ENCODE measurements at regions not wholly inside any gene's neighbourhood (a gene's known extent, or its start where the extent isn't known, plus 50 kb on each side); places are given as distances from the start of the nearest gene placed in this dataset.

- DNase-seq (no peak), ATAC-seq (ENCODE audit: poor library complexity) (no peak)
- no peaks in the 10 kb centered on the region for H3K4me1 Mint-ChIP-seq (ENCODE audit: low read depth)
- Histone ChIP-seq H3K9me3 (ENCODE audit: control insufficient read depth in 1 of 2, insufficient read depth in 1 of 2, low read length in 2 of 2) (no peaks in the 10 kb centered on the region), H3K4me3 (ENCODE audit: low read length) (no peak overlapping the region), H3K27me3 (ENCODE audit: control insufficient read depth in 1 of 2, insufficient read depth in 2 of 2, low read length in 2 of 2) (no peaks in the 10 kb centered on the region), H3K36me3 (ENCODE audit: insufficient read depth, low read length) (no peaks in the 10 kb centered on the region), H3K4me1 (ENCODE audit: insufficient read depth, low read length) (no peaks in the 10 kb centered on the region), H3K27ac (ENCODE audit: low read depth in 1 of 2, low read length in 2 of 2) (no peak overlapping the region)
- H3K36me3 Mint-ChIP-seq (ENCODE audit: low read depth), result no peaks in the 10 kb centered on the region
- CTCF ChIA-PET, result no interaction called here
- POLR2A ChIA-PET, result no interaction called here
- TF ChIP-seq CTCF (IDR thresholded peaks at IDR 0.05), result no peak
- H3K9me3 Mint-ChIP-seq, result no peaks in the 10 kb centered on the region
- no peak overlapping the region for H3K27ac Mint-ChIP-seq
- H3K4me3 Mint-ChIP-seq, result no peak overlapping the region
- intact Hi-C loops (cut with DNase I, micrococcal nuclease), result no loop called here
- H3K27me3 Mint-ChIP-seq, result peaks cover 13% of the 10 kb centered on the region
These were observed 155.9 kb upstream of the MDFIC start for GRCh38 chr7:114766041-114766356.

GRCh38 chr7:114777288-114777687 lies 144.6 kb upstream of the MDFIC start:
- H3K27ac Mint-ChIP-seq, result no peak overlapping the region
- H3K36me3 Mint-ChIP-seq (ENCODE audit: low read depth), result no peaks in the 10 kb centered on the region
- H3K4me3 Mint-ChIP-seq, result no peak overlapping the region
- no peaks in the 10 kb centered on the region for H3K4me1 ChIP-seq (ENCODE audit: insufficient read depth, low read length)
- H3K27me3 Mint-ChIP-seq, result peaks cover 5% of the 10 kb centered on the region
- POLR2A ChIA-PET, result no interaction called here
- H3K4me1 Mint-ChIP-seq (ENCODE audit: low read depth), result no peaks in the 10 kb centered on the region
- DNase-seq, result no peak
- no peaks in the 10 kb centered on the region for H3K27me3 ChIP-seq (ENCODE audit: control insufficient read depth in 1 of 2, insufficient read depth in 2 of 2, low read length in 2 of 2)
- ATAC-seq (ENCODE audit: poor library complexity), result no peak
- no peak overlapping the region for H3K27ac ChIP-seq (ENCODE audit: low read depth in 1 of 2, low read length in 2 of 2)
- CTCF ChIA-PET, result no interaction called here
- no peak for TF ChIP-seq CTCF (IDR thresholded peaks at IDR 0.05)
- H3K4me3 ChIP-seq (ENCODE audit: low read length), result no peak overlapping the region
- intact Hi-C loops (cut with DNase I, micrococcal nuclease), result no loop called here
- H3K9me3 ChIP-seq (ENCODE audit: control insufficient read depth in 1 of 2, insufficient read depth in 1 of 2, low read length in 2 of 2), result no peaks in the 10 kb centered on the region
- no peaks in the 10 kb centered on the region for H3K36me3 ChIP-seq (ENCODE audit: insufficient read depth, low read length)
- H3K9me3 Mint-ChIP-seq, result no peaks in the 10 kb centered on the region

- Histone ChIP-seq H3K4me3 (ENCODE audit: low read length) (no peak overlapping the region), H3K9me3 (ENCODE audit: control insufficient read depth in 1 of 2, insufficient read depth in 1 of 2, low read length in 2 of 2) (no peaks in the 10 kb centered on the region), H3K27me3 (ENCODE audit: control insufficient read depth in 1 of 2, insufficient read depth in 2 of 2, low read length in 2 of 2) (no peaks in the 10 kb centered on the region), H3K36me3 (ENCODE audit: insufficient read depth, low read length) (no peaks in the 10 kb centered on the region), H3K4me1 (ENCODE audit: insufficient read depth, low read length) (no peaks in the 10 kb centered on the region), H3K27ac (ENCODE audit: low read depth in 1 of 2, low read length in 2 of 2) (no peak overlapping the region)
- H3K9me3 Mint-ChIP-seq, result no peaks in the 10 kb centered on the region
- H3K27me3 Mint-ChIP-seq, result no peaks in the 10 kb centered on the region
- DNase-seq (no peak), ATAC-seq (ENCODE audit: poor library complexity) (no peak)
- H3K4me3 Mint-ChIP-seq, result peak overlapping the region; percentile 34
- ChIA-PET CTCF (no interaction called here), POLR2A (no interaction called here)
- no peaks in the 10 kb centered on the region for H3K4me1 Mint-ChIP-seq (ENCODE audit: low read depth)
- H3K27ac Mint-ChIP-seq, result no peak overlapping the region
- TF ChIP-seq CTCF (IDR thresholded peaks at IDR 0.05), result no peak
- no peaks in the 10 kb centered on the region for H3K36me3 Mint-ChIP-seq (ENCODE audit: low read depth)
- intact Hi-C loops (cut with DNase I, micrococcal nuclease), result no loop called here
These were observed 138.4 kb upstream of the MDFIC start for GRCh38 chr7:114783508-114783907.

All from CD4-positive, alpha-beta T cell (primary cell).